GM19452 (cell line): ENCODE measurements at regions not wholly inside any gene's neighbourhood (a gene's known extent, or its start where the extent isn't known, plus 50 kb on each side); places are given as distances from the start of the nearest gene placed in this dataset.

Experiments used
- ATAC-seq: cut with Tn5 transposase; IDR thresholded peaks from one replicate; pipeline ENCODE4 v1.9.1; 2021; ENCODE audit not compliant: unreplicated experiment

GRCh38 chr3:152710549-152710948 is 124.4 kb upstream of the P2RY1 start:
- ATAC-seq = no peak

- ATAC-seq = no peak
Measured at GRCh38 chr3:152713989-152714388, 120.9 kb upstream of the P2RY1 start.

GRCh38 chr3:152714507-152714906 is 120.4 kb upstream of the P2RY1 start:
- ATAC-seq = no peak

- no peak for ATAC-seq
Measured at GRCh38 chr3:152717252-152717651, 117.7 kb upstream of the P2RY1 start.

GRCh38 chr3:152718810-152719209 is 116.1 kb upstream of the P2RY1 start:
- ATAC-seq = no peak

- no peak for ATAC-seq
Measured at GRCh38 chr3:152719264-152719663, 115.7 kb upstream of the P2RY1 start.

GRCh38 chr3:152720951-152721718 is 113.8 kb upstream of the P2RY1 start:
- ATAC-seq = no peak

- no peak for ATAC-seq
Measured at GRCh38 chr3:152724270-152724669, 110.7 kb upstream of the P2RY1 start.

- ATAC-seq = no peak
Measured at GRCh38 chr3:152728231-152728980, 106.5 kb upstream of the P2RY1 start.

- ATAC-seq = no peak
Measured at GRCh38 chr3:152729906-152730305, 105.0 kb upstream of the P2RY1 start.

GRCh38 chr3:152731511-152731910 is 103.4 kb upstream of the P2RY1 start:
- no peak for ATAC-seq

GRCh38 chr3:152733584-152734119 is 101.3 kb upstream of the P2RY1 start:
- ATAC-seq = no peak

- peak; percentile 98 for ATAC-seq
Measured at GRCh38 chr3:152737021-152737908, 97.7 kb upstream of the P2RY1 start.

- ATAC-seq = no peak
Measured at GRCh38 chr3:152738656-152739055, 96.3 kb upstream of the P2RY1 start.

- ATAC-seq = peak; percentile 62
Measured at GRCh38 chr3:152742368-152743347, 92.3 kb upstream of the P2RY1 start.

- ATAC-seq = no peak
Measured at GRCh38 chr3:152745646-152746045, 89.3 kb upstream of the P2RY1 start.

GRCh38 chr3:152754303-152754702 is 80.6 kb upstream of the P2RY1 start:
- ATAC-seq = no peak

GRCh38 chr3:152756807-152757206 is 78.1 kb upstream of the P2RY1 start:
- no peak for ATAC-seq

- ATAC-seq = peak; percentile 83
Measured at GRCh38 chr3:152760024-152760563, 74.8 kb upstream of the P2RY1 start.

GRCh38 chr3:152760591-152760990 is 74.3 kb upstream of the P2RY1 start:
- ATAC-seq = no peak
